Epithelial cell of esophagus (primary cell): ENCODE measurements at regions not wholly inside any gene's neighbourhood (a gene's known extent, or its start where the extent isn't known, plus 50 kb on each side); places are given as distances from the start of the nearest gene placed in this dataset.

ENCODE experiments used
- DNase-seq: peaks from one replicate; pipeline ENCODE4 v3.0.0; 2010; ENCODE audit warnings: low read depth
- H3K4me3 ChIP-seq: 2 replicates; pipeline ENCODE4 v1.5.1; 2011; ENCODE audit warnings: mild to moderate bottlenecking, low read length, control low read depth
- CTCF ChIP-seq: IDR thresholded peaks from 2 replicates; pipeline ENCODE4 v1.5.1; 2011; ENCODE audit warnings: low read depth, mild to moderate bottlenecking, low read length, control low read depth, inconsistent platforms; ENCODE audit not compliant: insufficient read depth; ENCODE audit errors: missing control alignments

- no peak for DNase-seq
- no peak overlapping the region for H3K4me3 ChIP-seq
- TF ChIP-seq CTCF: no peak
These were observed 1430.1 kb downstream of the LRRC4C start for GRCh38 chr11:40029391-40029790.

DNA sequence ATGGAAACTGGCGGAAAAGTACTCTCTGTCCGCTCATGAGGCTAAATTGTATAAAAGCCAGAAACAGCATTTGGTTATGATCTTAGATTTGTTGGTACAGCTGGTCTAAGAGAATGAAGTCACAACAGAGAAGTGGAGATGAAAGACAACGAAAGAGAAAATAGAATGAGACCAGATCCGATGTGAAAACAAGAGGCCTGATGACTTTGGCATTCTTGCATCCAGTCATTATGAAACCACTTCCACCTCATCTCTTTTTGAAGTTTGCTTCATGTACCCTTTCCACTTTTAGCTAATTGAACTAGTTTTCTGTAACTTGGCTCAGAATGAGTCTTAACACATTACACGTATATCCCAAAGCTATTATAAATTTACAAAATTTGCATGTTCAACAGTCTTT, 1431.7 kb downstream of the LRRC4C start:
- H3K4me3 ChIP-seq: no peak overlapping the region
- DNase-seq: no peak
- TF ChIP-seq CTCF: no peak

DNA sequence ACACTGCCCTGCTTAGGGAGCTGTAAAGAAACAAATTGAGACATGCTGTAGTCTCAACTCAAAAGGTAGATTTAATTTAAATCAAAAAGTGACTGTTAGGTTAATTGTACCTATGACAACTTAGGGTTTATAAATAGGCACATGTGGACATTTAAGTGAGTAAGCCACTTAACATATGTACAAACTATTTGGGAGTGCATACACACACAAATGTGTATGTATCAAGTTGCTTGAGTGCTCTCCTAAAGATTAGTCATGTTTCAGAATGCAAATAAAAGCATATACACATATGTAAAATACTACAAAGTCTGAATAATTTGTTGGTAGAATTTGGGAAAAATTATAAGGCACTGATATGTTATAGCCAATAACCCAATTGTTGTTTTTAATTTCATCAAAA, 1435.7 kb downstream of the LRRC4C start:
- H3K4me3 ChIP-seq: no peak overlapping the region
- DNase-seq: no peak
- TF ChIP-seq CTCF: no peak

GRCh38 chr11:40010011-40010410, 1449.4 kb downstream of the LRRC4C start:
- TF ChIP-seq CTCF: no peak
- DNase-seq: no peak
- H3K4me3 ChIP-seq: no peak overlapping the region

- no peak overlapping the region for H3K4me3 ChIP-seq
- no peak for TF ChIP-seq CTCF
- no peak for DNase-seq
These were observed 1466.9 kb downstream of the LRRC4C start for GRCh38 chr11:39992551-39992950.

DNA sequence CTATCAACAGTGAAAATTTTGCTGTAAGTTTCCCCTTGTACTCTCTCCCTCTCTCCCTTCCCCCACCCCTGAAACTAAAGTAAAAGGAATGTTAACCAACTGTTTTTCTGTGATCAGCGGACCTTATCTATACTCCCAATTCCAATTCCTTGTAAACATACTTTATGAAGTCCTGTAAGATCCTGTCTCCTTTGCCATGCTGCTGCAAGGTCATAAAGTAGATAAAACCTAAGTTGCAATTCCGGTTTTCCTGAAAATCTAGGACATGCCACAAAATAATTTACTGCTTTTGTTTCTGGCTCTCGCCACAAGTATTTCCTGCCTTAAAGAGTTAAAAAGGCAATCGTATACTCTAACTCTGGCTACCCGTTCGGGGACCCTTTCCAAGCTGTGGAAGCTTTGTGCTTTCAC, 1469.0 kb downstream of the LRRC4C start:
- no peak overlapping the region for H3K4me3 ChIP-seq
- TF ChIP-seq CTCF: no peak
- DNase-seq: no peak

DNA sequence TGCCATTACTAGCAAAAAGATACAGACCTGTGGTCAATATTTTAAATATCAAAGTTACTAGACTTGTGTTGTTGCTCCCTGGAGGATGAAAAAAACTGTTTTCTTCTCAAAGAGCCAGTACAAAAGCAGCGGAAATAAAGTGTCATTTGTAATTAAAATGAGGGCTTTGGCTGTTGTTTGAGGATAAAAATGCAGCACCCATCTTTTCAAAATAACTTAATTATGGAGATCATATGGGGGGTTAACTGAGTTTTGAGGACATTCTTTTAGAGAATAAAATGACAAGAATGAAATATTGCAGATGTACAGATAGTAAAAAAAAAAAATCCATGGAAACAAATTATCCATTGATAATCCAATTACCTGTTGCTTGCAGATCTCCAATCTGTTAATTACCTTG, 1484.4 kb downstream of the LRRC4C start:
- no peak for DNase-seq
- no peak overlapping the region for H3K4me3 ChIP-seq
- no peak for TF ChIP-seq CTCF
